Smooth muscle cell (in vitro differentiated cells): ENCODE measurements at regions not wholly inside any gene's neighbourhood (a gene's known extent, or its start where the extent isn't known, plus 50 kb on each side); places are given as distances from the start of the nearest gene placed in this dataset.
A peak's percentile ranks its signal among the peaks of the same experiment; 100 is the strongest.

Experiments
- DNase-seq: peaks from one replicate; lab custom pipeline; 2025; ENCODE audit not compliant: unreplicated experiment; lab: John Stamatoyannopoulos, UW
- H2AFZ ChIP-seq: fragments of 200-600 bp; sonication (generic); 2 replicates; pipeline ENCODE4 v1.6.0; 2016; ENCODE audit warnings: antibody characterized with exemption, low read depth, mild to moderate bottlenecking
- H3F3A ChIP-seq: fragments of 200-600 bp; sonication (generic); 2 replicates; pipeline ENCODE4 v1.6.0; 2017; ENCODE audit warnings: antibody characterized with exemption, low read depth
- H3K27ac ChIP-seq: fragments of 200-600 bp; sonication (generic); 2 replicates; pipeline ENCODE4 v1.5.1; 2016; ENCODE audit warnings: low read depth, mild to moderate bottlenecking
- H3K27me3 ChIP-seq: fragments of 200-600 bp; sonication (generic); 2 replicates; pipeline ENCODE4 v1.6.1; 2016; ENCODE audit warnings: low read depth, mild to moderate bottlenecking
- H3K36me3 ChIP-seq: fragments of 200-600 bp; sonication (generic); 2 replicates; pipeline ENCODE4 v1.5.1; 2016; ENCODE audit warnings: low read depth
- H3K4me1 ChIP-seq: fragments of 200-600 bp; sonication (generic); 2 replicates; pipeline ENCODE4 v1.5.1; 2016; ENCODE audit warnings: low read depth
- H3K4me2 ChIP-seq: fragments of 200-600 bp; sonication (generic); 2 replicates; pipeline ENCODE4 v1.6.0; 2016; ENCODE audit warnings: mild to moderate bottlenecking
- H3K4me3 ChIP-seq: fragments of 200-600 bp; sonication (generic); 2 replicates; pipeline ENCODE4 v1.5.1; 2016; ENCODE audit warnings: mild to moderate bottlenecking
- H3K79me2 ChIP-seq: fragments of 200-600 bp; sonication (generic); 2 replicates; pipeline ENCODE4 v1.6.0; 2016; ENCODE audit warnings: low read depth, mild to moderate bottlenecking
- H3K9ac ChIP-seq: fragments of 200-600 bp; sonication (generic); 2 replicates; pipeline ENCODE4 v1.6.0; 2016; ENCODE audit warnings: low read depth
- H3K9me3 ChIP-seq: fragments of 200-600 bp; sonication (generic); replicated peaks from 2 replicates; pipeline ENCODE4 v1.5.1; 2016; ENCODE audit warnings: low read depth
- H4K20me1 ChIP-seq: fragments of 200-600 bp; sonication (generic); 2 replicates; pipeline ENCODE4 v1.6.0; 2016; ENCODE audit warnings: low read depth
- WGBS: methylation state at CpG from one replicate; pipeline ENCODE4 v1.1.7; 2016; ENCODE audit warnings: low lambda C conversion rate; 5-methylcytosine and 5-hydroxymethylcytosine counted together
- TF ChIP-seq, protein P1 (sequence below): fragments of 200-600 bp; sonication (generic); IDR thresholded peaks from 2 replicates; pipeline ENCODE4 v1.5.1; 2017; ENCODE audit warnings: borderline replicate concordance, mild to moderate bottlenecking, antibody characterized with exemption; ENCODE audit not compliant: insufficient read depth, poor library complexity, severe bottlenecking

DNA sequence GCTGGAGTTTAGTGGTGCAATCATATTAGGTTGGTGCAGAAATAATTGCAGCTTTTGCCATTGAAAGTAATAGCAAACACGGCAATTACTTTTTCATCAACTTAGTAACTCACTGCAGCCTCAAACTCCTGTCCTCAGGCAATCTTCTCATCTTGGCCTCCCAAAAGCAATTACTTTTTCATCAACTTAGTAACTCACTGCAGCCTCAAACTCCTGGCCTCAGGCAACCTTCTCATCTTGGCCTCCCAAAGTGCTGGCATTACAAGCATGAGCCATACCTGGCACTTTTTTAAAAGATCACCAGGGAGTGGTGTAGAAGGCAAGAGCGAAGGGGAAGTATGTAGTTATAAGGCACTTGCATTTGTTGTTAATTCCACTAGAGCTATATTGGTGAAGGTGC is 491.1 kb upstream of the ADGRL3 start:
- TF ChIP-seq, protein P1, sequence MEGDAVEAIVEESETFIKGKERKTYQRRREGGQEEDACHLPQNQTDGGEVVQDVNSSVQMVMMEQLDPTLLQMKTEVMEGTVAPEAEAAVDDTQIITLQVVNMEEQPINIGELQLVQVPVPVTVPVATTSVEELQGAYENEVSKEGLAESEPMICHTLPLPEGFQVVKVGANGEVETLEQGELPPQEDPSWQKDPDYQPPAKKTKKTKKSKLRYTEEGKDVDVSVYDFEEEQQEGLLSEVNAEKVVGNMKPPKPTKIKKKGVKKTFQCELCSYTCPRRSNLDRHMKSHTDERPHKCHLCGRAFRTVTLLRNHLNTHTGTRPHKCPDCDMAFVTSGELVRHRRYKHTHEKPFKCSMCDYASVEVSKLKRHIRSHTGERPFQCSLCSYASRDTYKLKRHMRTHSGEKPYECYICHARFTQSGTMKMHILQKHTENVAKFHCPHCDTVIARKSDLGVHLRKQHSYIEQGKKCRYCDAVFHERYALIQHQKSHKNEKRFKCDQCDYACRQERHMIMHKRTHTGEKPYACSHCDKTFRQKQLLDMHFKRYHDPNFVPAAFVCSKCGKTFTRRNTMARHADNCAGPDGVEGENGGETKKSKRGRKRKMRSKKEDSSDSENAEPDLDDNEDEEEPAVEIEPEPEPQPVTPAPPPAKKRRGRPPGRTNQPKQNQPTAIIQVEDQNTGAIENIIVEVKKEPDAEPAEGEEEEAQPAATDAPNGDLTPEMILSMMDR = no peak

DNA sequence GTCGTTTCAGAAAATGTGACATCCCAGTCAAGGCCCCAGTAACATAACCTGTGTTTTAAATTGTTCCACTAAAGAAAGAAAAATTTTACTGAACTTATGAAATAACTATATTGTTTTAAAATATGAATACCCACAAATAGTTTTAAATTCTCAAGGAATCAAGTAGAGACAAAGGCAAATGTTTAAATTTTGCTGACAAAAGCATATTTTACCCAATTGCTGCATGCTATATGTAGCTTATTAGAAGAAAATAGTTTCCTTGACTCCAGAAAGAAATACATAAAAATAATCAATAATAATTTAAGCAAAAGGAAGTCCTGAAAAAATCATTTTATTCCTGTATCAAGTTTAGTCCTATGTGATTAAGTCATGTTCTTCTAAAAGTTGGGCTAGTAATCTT is 481.3 kb upstream of the ADGRL3 start:
- 39% methylated on average over 1 of the region's 1 CpG for WGBS
- H3K79me2 ChIP-seq = no peaks in the 10 kb centered on the region
- no peak for DNase-seq
- no peaks in the 10 kb centered on the region for H3K9me3 ChIP-seq
- no peaks in the 10 kb centered on the region for H3K36me3 ChIP-seq
- no peak overlapping the region for H3K4me2 ChIP-seq
- H3K27me3 ChIP-seq = no peaks in the 10 kb centered on the region
- H3K9ac ChIP-seq = no peak overlapping the region
- no peaks in the 10 kb centered on the region for H4K20me1 ChIP-seq
- H3K27ac ChIP-seq = no peak overlapping the region
- no peak overlapping the region for H2AFZ ChIP-seq
- peaks cover 8% of the 10 kb centered on the region for H3F3A ChIP-seq
- no peak overlapping the region for H3K4me3 ChIP-seq
- H3K4me1 ChIP-seq = no peaks in the 10 kb centered on the region
- TF ChIP-seq, protein P1 = no peak

More for the DNA sequence above, 491.1 kb upstream of the ADGRL3 start:
- Histone ChIP-seq H3K9ac (no peak overlapping the region), H3K4me3 (no peak overlapping the region), H3K27me3 (no peaks in the 10 kb centered on the region), H3K36me3 (no peaks in the 10 kb centered on the region), H3K4me2 (no peak overlapping the region), H3K27ac (no peak overlapping the region), H3F3A (no peaks in the 10 kb centered on the region), H4K20me1 (no peaks in the 10 kb centered on the region), H3K9me3 (no peaks in the 10 kb centered on the region), H2AFZ (no peak overlapping the region), H3K79me2 (no peaks in the 10 kb centered on the region), H3K4me1 (no peaks in the 10 kb centered on the region)
- DNase-seq = no peak
- WGBS = 80% methylated on average over 2 of the region's 2 CpGs

DNA sequence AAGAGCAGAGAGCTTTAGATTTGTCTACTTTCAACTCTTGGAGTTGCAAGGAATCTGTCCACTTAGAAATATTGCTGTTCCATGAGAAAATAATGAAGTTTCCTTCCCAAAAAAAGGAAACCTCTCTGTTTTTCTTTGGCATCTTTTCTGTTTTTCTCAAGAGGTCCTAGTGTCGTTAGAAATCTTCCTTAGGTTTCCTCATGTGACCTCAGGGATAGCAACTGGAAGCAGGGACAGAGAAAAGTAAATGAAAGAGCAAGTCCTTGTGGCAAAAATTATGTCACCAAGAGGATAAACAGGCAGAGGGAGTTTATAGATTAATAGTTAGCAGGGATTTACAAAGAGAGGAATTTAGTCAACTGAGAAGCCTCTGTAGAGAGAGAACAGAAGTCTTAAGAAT is 478.4 kb upstream of the ADGRL3 start:
- H2AFZ ChIP-seq = peak overlapping the region; percentile 75
- H3K27me3 ChIP-seq = no peaks in the 10 kb centered on the region
- no peak overlapping the region for H3K4me3 ChIP-seq
- TF ChIP-seq, protein P1 = no peak
- peak overlapping the region; percentile 28 for H3K4me2 ChIP-seq
- WGBS = 10% methylated on average over 1 of the region's 1 CpG
- no peak overlapping the region for H3K9ac ChIP-seq
- no peaks in the 10 kb centered on the region for H3K9me3 ChIP-seq
- no peaks in the 10 kb centered on the region for H3K36me3 ChIP-seq
- peak overlapping the region; percentile 37 for H3K27ac ChIP-seq
- H3F3A ChIP-seq = peaks cover 24% of the 10 kb centered on the region
- no peaks in the 10 kb centered on the region for H3K79me2 ChIP-seq
- no peak for DNase-seq
- H4K20me1 ChIP-seq = no peaks in the 10 kb centered on the region
- H3K4me1 ChIP-seq = no peaks in the 10 kb centered on the region

DNA sequence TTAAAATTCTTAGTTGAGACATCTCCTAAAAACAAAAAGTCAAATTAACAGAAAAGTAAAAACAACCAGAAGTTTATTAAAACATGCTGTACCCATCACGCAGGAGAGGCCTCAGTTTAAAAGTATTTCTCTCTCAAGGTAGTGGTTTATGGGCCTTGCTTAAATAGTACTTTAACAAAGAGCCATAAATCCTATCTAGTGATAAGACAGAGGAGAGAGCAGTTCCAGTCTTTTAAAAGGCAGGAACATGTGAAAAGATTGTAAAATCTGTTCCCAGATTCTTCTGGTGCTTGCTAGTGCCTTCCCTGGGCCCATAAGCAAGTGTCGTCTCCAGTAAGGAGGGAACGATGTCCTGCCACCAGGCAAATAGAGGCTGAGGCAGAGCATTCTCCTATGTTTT is 476.3 kb upstream of the ADGRL3 start:
- Histone ChIP-seq H4K20me1 (no peaks in the 10 kb centered on the region), H3K4me3 (no peak overlapping the region), H3K9me3 (no peaks in the 10 kb centered on the region), H3K36me3 (no peaks in the 10 kb centered on the region), H3K4me2 (peak overlapping the region; percentile 63), H3K9ac (no peak overlapping the region), H3F3A (peaks cover 24% of the 10 kb centered on the region), H3K79me2 (no peaks in the 10 kb centered on the region), H3K4me1 (no peaks in the 10 kb centered on the region), H3K27ac (peak overlapping the region; percentile 60), H2AFZ (peak overlapping the region; percentile 70), H3K27me3 (no peaks in the 10 kb centered on the region)
- TF ChIP-seq, protein P1 = no peak
- 38% methylated on average over 3 of the region's 3 CpGs for WGBS
- DNase-seq = no peak
